HG03175 (cell line): ENCODE measurements at regions not wholly inside any gene's neighbourhood (a gene's known extent, or its start where the extent isn't known, plus 50 kb on each side); places are given as distances from the start of the nearest gene placed in this dataset.
"Not testable (repeated sequence)": the region's sequence is repeated elsewhere in the genome, so short reads cannot be mapped to it uniquely, and the experiment has no call there.

Experiments used
- ATAC-seq: cut with Tn5 transposase; IDR thresholded peaks from one replicate; pipeline ENCODE4 v1.9.1; 2021; ENCODE audit warnings: mild to moderate bottlenecking, moderate library complexity; ENCODE audit not compliant: unreplicated experiment

DNA sequence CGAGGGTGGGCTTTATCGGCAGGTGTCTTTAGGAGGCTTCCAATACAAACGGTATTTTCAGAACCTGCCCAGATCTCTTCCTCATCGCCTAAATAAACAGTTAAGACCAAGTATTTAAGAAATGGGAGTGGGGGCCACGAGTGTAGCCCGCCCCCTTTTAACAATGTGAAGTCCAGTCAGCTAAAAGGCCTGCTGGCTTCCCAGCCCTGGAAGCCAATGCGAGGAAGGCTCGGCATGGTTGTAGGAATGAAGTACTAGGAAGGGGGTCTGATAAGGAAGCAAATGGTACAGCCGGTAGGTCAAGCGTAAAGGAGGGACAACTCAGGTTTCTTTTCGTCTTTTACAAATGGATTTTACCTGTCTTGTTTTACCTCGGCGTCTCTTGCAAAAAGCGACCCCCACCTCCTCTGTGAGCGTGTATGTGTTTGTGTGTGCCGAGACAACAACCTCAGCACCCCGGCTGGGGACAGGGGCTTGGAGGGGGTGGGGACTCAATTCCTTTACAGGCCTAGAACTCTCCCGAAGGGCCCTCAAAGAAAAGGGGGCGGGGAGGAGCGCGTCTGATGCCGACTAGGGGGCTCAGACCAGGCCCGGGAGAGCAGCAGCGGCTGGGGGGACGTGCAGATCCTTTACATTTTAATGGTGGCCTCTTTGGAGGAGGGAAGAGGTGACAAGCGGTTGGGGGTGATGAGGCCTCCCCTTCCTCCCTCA is 147.6 kb downstream of the GPR85 start:
- ATAC-seq: peak; percentile 12

DNA sequence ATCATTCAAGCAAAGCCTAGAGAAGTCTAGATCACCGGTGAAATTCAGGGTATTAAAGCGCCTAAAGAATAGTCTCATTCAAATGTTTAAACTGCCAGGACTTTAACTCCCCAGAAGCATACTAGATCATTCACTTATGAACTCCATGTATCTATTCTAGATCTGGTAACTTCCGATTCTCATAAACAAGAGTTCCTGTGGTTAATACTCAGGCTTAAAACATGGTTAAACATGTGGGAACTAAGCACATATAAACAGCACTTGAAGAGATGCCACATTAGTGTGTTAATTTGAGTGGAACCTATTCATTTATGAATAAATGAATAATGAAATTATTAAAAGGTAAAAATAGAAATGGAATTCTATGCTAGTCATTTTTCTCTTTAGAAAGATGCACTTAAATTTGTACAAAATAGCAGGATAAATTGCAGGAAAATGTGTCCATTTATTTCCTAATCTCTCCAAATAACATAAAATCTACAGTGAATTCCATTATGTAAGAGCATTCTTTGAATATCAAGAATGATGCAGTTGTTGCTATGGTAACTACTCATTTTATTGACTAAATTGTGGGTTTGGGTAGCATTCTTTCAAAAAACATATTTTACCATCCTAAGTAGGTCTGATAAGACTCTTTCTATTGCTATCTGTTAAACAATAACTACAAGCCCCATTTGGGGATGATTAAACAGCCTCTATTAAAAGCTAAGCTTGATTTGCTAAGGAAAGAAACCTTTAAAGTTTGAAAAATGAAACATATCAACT is 147.6 kb upstream of the TMEM168 start:
- ATAC-seq: no peak

DNA sequence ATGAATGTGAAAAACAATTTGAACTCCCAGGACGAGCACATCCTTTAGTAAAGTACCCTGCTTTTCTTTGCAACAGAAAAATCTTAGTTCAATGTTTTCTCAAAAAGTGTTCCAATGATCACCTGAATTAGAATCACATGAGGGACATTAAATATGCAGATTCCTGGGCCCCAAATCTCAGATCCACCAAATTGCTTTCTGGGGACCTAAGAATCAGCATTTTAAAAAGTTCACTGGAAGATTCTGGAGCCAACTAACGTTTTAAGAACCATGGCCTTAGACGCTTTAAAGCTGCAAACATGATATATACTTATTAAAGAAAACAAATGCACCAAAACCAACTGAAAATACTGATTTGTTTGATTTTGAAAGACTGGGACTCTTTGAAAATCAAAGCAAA is 143.4 kb upstream of the TMEM168 start:
- no peak for ATAC-seq

DNA sequence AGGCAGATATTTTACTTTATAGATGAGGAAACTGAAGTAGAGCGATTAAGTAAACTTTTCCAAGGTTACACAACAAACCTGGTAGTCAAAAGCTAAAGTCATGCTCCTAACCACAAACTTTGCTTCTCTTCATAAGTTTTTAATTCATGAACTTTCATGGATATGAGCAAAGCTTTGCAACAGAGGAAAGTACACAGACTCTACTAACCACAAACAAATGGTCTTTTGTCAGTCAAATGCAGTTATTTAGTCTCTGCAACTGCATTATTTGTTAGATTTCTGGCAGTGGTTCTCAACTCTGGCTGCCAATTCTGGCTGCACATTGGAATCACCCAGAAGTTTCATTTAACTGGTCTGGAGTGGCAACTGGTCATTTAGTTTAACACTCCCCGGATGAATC is 140.6 kb upstream of the TMEM168 start:
- ATAC-seq: no peak

DNA sequence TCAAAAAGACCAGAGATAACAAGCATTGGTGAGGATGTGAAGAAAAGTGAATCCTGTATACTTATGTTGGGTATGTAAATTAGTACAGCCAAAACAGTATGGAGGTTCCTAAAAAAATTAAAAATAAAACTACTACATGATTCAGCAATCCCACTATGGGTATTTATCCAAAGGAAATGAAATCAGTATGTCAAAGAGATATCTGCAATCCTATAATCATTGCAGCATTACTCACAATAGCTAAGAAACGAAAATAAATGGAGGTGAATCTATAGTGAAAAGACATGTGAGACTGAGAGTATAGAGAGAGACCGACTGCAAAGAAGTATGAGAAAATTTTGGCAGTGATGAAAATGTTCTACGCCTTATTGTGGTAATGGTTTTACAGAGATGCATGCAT is 139.2 kb upstream of the TMEM168 start:
- no peak for ATAC-seq

DNA sequence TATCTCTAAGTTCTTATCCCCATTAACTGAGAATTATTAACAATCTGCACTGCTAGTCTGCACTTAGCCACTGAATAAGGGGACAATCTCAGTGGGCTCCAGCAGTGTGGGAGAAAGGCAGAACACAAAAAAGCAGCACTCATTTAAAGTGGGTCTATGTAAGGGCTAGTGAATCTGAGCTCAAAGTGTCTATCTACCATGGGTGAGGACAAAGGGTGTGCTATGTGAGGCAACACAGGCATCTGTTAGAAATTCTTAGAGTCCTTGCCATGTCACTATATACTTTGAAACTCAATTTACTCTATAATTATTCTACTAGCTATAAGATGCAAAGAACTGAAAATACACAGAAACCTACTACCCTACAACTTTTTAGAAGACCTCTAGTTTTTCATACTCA is 135.8 kb upstream of the TMEM168 start:
- ATAC-seq: no peak

DNA sequence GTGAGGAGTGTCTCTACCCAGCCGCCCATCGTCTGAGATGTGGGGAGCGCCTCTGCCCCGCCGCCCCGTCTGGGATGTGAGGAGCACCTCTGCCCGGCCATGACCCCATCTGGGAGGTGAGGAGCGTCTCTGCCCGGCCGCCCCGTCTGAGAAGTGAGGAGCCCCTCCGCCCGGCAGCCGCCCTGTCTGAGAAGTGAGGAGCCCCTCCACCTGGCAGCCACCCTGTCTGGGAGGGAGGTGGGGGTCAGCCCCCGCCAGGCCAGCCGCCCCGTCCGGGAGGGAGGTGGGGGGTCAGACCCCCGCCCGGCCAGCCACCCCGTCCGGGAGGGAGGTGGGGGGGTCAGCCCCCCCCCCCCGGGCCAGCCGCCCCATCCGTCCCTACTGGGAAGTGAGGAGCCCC is 132.4 kb upstream of the TMEM168 start:
- not testable (repeated sequence) for ATAC-seq

DNA sequence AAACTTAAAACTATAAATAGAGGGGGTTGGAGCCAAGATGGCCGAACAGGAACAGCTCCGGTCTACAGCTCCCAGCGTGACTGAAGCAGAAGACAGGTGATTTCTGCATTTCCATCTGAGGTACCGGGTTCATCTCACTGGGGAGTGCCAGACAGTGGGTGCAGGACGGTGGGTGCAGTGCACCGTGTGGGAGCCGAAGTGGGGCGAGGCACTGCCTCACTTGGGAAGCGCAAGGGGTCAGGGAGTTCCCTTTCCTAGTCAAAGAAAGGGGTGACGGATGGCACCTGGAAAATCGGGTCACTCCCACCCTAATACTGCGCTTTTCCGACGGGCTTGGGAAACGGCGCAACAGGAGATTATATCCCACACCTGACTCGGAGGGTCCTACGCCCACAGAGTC is 126.2 kb upstream of the TMEM168 start:
- ATAC-seq: not testable (repeated sequence)

DNA sequence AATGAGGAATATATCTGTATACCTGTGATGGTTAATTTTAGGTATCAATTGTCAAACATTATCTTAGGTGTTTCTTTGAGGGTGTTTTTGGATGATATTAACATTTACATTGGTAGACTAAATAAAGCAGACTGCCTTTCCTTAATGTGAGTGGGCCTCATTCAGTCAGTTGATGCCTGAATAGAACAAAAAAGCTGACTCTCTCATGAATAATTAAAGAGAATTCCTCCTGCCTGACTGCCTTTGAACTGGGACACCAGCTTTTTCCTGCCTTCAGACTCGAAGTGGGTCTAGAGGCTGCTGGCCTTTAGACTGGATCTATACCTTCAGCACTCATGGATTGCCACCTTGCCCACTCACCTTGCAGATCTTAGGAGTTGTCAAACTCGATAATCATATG is 117.9 kb upstream of the TMEM168 start:
- no peak for ATAC-seq

DNA sequence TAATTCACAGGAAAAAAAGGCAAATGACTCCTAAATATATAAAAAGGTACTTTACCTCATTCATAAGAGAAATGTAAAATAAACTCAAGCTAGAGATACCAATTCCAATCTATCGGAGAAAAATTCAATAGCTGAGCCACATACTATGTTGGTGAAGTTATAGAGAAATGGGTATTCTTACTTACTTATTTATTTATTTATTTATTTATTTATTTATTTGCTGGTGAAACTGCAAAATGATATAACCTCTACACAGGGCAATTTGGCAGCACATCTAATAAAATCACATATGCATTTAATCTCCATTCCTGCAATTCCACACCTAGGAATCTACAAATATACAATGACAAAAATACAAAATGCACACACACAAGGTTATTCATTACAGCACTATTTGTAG is 117.5 kb upstream of the TMEM168 start:
- no peak for ATAC-seq

DNA sequence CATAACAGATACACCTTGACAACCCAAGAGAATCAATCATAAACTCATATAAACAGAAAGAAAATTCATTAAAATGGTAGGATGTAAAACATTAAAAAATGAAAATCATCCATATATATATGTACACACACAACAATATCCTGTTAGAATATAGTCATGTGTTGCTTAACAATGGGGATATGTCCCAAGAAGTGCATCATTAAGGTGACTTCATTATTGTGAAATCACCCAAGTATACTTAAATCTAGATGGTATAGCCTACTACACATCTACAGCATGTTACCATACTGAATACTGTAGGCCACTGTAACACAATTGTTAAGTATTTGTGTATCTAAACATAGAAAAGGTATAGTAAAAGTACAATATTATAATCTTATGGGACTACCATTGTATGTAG is 115.8 kb upstream of the TMEM168 start:
- ATAC-seq: no peak

DNA sequence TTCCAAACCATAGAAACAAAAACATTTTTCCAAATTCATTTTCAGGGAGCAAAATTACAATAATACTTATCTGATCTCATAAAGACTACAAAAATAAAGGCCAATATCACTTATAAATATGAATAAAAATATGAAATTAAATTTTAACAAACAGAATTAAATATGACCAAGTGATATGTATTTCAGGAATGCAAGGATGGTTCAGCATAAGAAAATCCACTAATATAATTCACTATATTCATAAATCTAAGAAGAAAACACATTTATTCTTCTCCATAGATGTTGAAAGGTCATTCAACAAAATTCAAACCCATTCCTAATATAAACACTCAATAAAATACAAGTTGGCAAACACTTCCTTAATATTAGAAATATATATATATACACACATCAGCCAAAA is 115.2 kb upstream of the TMEM168 start:
- no peak for ATAC-seq

DNA sequence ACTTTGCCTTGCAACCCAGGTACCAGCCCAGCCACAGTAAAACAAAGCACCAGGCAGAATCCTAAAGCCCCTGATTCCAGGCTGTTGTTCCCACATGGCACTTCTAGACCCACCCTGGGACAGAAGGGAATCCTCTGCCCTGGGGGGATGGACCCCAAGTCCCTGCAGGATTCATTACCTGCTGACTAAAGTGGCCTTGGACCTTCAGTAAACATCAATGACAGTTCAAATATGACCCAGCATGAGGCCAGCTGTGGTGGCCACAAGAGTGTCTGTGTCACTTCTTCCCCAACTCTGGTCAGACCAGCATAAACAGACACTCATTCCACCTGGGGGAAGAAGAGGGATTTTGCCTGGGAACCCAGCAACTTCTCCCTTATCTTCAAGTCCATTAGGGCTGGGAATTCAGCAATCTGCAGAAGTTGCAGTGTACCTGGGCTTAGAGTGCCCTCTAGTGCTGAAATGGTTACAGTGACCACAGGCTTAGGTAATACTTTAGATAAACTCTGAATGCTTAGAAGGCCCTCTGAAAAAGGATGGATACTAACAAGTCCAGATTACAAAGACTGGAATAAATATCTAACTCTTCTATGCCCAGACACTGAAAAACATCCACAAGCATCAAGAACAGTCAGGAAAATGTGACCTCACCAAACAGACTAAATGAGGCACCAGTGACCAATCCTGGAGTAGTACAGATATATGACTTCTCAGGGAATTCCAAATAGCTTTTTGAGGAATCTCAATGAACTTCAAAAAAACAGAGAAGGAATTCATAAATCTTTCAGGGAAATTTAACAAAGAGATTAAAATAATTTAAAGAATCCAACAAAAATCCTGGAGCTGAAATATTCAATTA is 108.5 kb upstream of the TMEM168 start:
- peak; percentile 94 for ATAC-seq

DNA sequence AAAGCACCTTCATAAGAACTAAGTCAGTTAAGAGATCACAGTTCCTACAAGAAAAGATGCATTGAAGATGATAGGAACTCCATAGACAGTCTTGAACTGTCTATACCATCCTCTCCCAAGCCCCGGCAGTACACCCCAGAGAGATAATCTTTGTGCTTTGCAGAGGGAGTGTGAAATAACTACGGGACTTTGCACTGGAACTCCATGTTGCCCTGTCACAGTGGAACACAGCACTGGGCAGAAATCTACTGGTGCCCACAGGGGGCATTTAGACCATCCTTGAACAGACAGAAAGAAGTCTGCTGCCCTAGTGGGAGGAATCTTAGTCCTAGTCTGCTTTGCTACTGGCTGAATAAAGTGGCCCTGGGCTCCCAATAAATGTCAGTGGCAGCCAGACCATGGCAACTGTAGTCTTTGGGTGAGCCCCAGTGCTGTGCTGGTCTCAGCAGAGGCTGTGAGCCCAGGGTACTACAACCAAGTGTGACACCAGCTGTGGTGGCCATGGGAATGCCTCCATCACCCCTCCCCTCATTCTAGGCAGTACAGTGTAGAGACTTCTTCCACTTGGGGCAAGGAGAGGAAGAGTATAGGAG is 107.7 kb upstream of the TMEM168 start:
- ATAC-seq: no peak

DNA sequence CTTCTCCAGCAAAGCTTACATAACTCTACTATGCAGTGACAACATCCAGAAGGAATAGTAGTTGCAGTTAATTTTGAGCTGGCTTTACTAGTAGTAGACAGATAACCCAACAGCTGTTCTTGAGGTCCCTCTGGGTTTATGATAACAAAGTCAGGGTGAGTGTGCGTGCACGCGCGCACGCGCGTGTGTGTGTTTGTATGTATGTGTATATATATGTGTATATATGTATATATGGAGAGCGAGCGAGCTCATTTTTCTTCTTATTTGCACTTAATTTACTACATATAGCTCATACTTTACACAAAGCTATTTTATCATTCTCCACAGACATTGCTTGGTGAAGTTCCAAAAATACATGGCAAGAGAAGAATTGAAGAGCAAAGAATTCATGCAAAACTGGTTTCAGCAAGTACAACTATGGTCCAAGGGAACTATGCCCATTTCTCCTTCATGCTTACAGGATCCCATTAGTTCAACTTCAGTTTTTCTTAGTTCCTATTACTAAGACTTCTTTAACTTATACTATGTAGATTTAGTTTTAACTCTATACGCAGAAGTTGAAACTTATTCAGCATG is 105.9 kb upstream of the TMEM168 start:
- ATAC-seq: no peak

DNA sequence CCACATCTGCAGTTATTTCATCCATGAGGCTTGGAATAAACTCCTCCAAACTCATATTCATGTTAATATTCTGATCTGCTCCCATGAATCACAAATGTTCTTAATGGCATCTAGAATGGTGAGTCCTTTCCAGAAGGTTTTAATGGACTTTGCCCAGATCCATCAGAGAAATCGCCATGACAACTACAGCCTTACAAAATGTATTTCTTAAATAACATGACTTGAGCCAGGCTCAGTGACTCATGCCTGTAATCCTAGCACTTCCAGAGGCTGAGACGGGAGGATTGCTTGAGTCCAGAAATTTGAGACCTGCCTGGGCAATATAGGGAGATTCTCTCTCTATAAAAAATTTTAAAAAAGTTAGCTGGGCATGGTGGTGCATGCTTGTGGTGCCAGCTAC is 102.1 kb upstream of the TMEM168 start:
- no peak for ATAC-seq

DNA sequence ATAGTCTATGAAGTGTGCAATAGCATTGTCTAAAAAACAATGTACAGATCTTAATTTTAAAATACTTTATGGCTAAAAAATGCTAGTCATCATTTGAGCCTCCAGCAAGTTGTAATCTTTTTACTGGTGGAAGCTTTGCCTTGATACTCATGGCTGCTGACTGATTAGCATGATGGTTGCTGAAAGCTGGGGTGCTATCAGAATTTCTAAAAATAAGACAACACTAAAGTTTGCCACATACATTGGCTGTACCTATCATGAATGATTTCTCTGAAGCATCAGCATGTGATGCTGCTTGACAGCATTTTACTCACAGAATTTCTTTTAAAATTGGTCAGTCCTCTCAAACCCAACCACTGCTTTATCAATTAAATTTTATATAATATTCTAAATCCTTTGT is 101.5 kb upstream of the TMEM168 start:
- no peak for ATAC-seq

DNA sequence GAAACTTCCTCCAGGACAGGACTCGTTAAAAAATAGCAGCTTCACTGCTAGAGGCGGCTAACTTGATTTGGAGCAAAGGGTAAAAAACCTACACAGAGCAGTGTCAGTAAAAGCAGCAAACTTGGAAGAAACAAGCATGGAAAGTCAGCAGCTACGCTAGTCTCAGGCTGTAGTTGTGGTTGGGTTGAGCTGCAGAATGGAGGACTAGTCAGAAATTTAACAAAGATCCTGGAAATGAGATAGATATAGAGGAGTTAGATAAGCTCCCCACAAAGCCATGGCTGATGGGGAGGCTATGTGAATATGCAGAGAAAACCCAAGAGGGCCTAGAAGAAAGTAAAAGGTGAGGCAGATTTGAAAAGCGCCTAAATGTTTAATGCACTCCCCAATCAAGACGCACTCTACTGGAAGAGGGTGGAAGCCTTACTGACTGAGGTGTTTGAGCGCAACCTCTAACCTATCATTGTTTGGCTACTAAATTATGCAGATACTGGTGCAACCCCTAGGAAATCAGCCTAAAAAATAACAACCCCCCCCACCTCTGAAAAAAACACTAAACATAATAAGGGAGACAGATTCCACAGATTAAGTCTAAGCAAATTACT is 99.7 kb upstream of the TMEM168 start:
- ATAC-seq: no peak

DNA sequence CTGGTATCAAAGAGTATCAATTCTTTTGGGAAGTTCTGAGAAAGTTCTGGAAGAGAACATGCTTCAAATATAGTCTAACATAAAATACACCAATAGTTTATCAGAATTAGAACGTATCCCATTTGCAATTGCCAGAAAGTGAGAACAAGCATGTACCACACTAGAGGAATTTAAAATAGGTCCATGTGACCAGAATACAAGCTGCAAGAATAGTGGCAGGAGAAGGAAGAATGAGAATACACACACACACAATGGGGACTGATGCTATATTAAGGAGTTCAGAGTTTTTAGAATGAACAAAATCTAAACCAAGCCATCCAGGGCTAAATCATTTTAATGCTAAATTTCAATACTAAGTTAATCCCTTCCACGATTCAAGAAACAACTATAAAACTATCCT is 99.1 kb upstream of the TMEM168 start:
- ATAC-seq: no peak

DNA sequence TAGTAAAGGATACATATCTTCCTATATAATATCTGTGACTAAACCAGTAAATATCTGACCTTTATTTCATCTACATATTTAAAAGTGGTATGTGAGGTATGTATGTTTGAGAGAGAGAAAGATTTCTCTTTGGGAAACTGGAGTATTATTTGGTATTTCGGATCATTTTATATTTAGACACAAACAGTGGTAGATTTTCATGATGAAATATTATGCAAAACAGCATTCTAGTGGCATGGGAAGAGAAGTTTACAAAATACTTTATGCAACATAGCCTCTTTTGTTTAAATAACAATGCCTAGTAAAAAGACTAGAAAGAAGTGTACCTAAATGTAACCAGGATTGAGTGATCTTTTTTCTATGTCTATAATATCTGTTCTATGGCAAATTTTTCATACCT is 98.6 kb upstream of the TMEM168 start:
- no peak for ATAC-seq

DNA sequence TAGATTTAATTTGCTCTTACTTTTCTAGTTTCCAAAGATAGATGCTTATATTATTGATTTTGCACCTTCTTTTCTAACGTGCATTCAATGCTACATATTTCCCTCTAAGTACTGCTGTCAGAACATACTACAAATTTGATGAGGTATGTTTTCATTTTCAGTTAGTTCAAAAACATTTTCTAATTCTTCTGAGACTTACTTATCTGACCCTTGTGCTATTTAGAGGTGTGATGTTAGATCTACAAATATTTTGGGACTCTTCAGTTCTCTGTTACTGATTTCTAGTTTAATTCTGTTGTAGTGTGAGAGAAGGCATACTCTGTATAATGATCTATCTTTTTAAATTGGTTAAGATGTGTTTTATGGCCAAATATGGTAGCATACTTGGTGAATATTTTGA is 97.8 kb upstream of the TMEM168 start:
- no peak for ATAC-seq
